ENCODE measurements at regions not wholly inside any gene's neighbourhood (a gene's known extent, or its start where the extent isn't known, plus 50 kb on each side); places are given as distances from the start of the nearest gene placed in this dataset.

DNA sequence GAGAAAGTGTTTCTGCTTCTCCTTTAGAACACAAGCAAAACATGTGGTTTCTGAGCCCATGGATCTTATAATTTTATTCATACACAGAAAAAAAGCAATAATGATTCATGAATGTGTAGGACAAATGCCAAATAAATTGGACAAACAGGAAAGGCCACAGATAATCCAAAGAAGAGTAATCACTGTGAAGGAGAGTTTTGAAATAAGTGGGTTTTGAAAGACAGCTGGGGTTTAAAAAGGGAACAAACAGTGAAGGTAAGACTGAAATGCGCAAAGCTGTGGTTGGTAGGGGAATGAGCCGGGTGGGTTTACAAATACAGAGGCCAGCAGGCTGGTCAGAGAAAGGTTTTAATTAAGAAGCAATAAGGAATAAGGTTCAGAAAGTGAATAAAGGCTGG, 50.0 kb upstream of the MBOAT2 start:
- H2BK12ac ChIP-seq (ENCODE audit: low read depth, low read length) = no peak overlapping the region
- H2BK5ac ChIP-seq (ENCODE audit: low read depth, low read length) = no peak overlapping the region
- H3K36me3 ChIP-seq (ENCODE audit: control insufficient read depth in 2 of 4, insufficient read depth in 4 of 4, low read length in 3 of 4) = no peaks in the 10 kb centered on the region
- H3K9ac ChIP-seq (replicated peaks in 1 of 4; ENCODE audit: extremely low read depth in 1 of 4, low read depth in 3 of 4, low read length in 3 of 4) = no peak overlapping the region
- no peak overlapping the region for H4K91ac ChIP-seq (replicated peaks; ENCODE audit: insufficient read length, low read length)
- 91% methylated on average over 2 of the region's 2 CpGs; no CpG with 5 or more reads in 1 of the 2 experiments for WGBS, 2 experiments (ENCODE audit: extremely low coverage in 1 of 2, insufficient coverage in 1 of 2, insufficient read length in 1 of 2, insufficient replicate concordance in 2 of 2, low coverage in 1 of 2, low lambda C conversion rate in 2 of 2, missing lambda C conversion rate in 1 of 2)
- H3K18ac ChIP-seq (ENCODE audit: extremely low read depth, low read length) = no peak overlapping the region
- no peaks in the 10 kb centered on the region for H3K27me3 ChIP-seq (replicated peaks in 1 of 4; ENCODE audit: control insufficient read depth in 3 of 4, extremely low read depth in 1 of 4, insufficient read depth in 3 of 4, low read length in 3 of 4)
- H3K4me3 ChIP-seq (ENCODE audit: extremely low read depth in 1 of 4, insufficient read depth in 2 of 4, low read depth in 3 of 4, low read length in 4 of 4) = no peak overlapping the region
- no peak overlapping the region for H3K4ac ChIP-seq (replicated peaks; ENCODE audit: insufficient read length, low read depth, low read length)
- no peak overlapping the region for H2BK20ac ChIP-seq (ENCODE audit: low read length)
- FAIRE-seq = no peak
- no peak overlapping the region for H3K56ac ChIP-seq (replicated peaks; ENCODE audit: insufficient read length, low read depth, low read length)
- no peak overlapping the region for H2BK120ac ChIP-seq (replicated peaks; ENCODE audit: low read depth, low read length)
- H3K9me3 ChIP-seq (ENCODE audit: insufficient read depth in 2 of 2, low read depth in 1 of 2, low read length in 1 of 2) = no peaks in the 10 kb centered on the region
- H3K14ac ChIP-seq (ENCODE audit: insufficient read length) = no peak overlapping the region
- no peaks in the 10 kb centered on the region for H4K20me1 ChIP-seq (replicated peaks in 1 of 2; ENCODE audit: control insufficient read depth in 1 of 2, insufficient read depth in 2 of 2, low read length in 2 of 2)
- no peak for DNase-seq (ENCODE audit: low read depth in 1 of 2, low spot score in 2 of 2)
- no peak overlapping the region for H3K27ac ChIP-seq (ENCODE audit: low read depth, low read length)
- no peak overlapping the region for H4K5ac ChIP-seq (ENCODE audit: insufficient read length, low read depth, low read length)
- ChIA-PET CTCF (ENCODE audit: partially characterized antibody) (interaction anchor here (1.4 to 1.5 kb wide), 2 partner anchors 16 to 180 kb away, joined by 4 to 5 read pairs; no protein-coding TSS in a partner anchor), POLR2A (ENCODE audit: partially characterized antibody) (no interaction called here)
- TF ChIP-seq SIX5 (IDR thresholded peaks at IDR 0.05; ENCODE audit: low read depth, low read length) (no peak), ZNF274 (IDR thresholded peaks at IDR 0.05; ENCODE audit: borderline replicate concordance, extremely low read depth, low read length) (no peak)
- H3K4me1 ChIP-seq (replicated peaks in 1 of 4; ENCODE audit: control insufficient read depth in 3 of 4, insufficient read depth in 4 of 4, low read length in 3 of 4) = no peaks in the 10 kb centered on the region
- H3K23ac ChIP-seq (ENCODE audit: insufficient read length) = no peak overlapping the region
- H3K79me2 ChIP-seq (ENCODE audit: control insufficient read depth in 1 of 2, insufficient read depth in 2 of 2, low read length in 2 of 2) = no peaks in the 10 kb centered on the region
- H2BK15ac ChIP-seq (ENCODE audit: low read length) = no peak overlapping the region
- no peak overlapping the region for H4K8ac ChIP-seq (ENCODE audit: extremely low read depth, insufficient read depth, low read length)
- H3K4me2 ChIP-seq (ENCODE audit: insufficient read depth in 1 of 2, low read depth in 2 of 2, low read length in 2 of 2) = no peak overlapping the region
- peak overlapping the region; percentile 59; the same call in 1 of the 2 replicates for H2AFZ ChIP-seq (ENCODE audit: low read length)
- H3K23me2 ChIP-seq (ENCODE audit: low read depth, low read length) = no peaks in the 10 kb centered on the region
- no peak overlapping the region for H2AK5ac ChIP-seq (ENCODE audit: low read depth, low read length)
- H3K79me1 ChIP-seq (ENCODE audit: low read depth, low read length) = no peaks in the 10 kb centered on the region

All from H1 (cell line).